Activated CD4-positive, alpha-beta memory T cell treated with anti-CD3 and anti-CD28 coated beads, Interleukin-2, amount 10 ng/mL, durations not matched to agents 7 days and 5 days (primary cell): ENCODE measurements at regions not wholly inside any gene's neighbourhood (a gene's known extent, or its start where the extent isn't known, plus 50 kb on each side); places are given as distances from the start of the nearest gene placed in this dataset.
"Not testable (repeated sequence)": the region's sequence is repeated elsewhere in the genome, so short reads cannot be mapped to it uniquely, and the experiment has no call there.

Experiments
- CTCF ChIA-PET: fragments of 350-600 bp; sonication (Branson Sonifier 250); formaldehyde crosslinking; loops from one replicate; lab custom pipeline; 2021; ENCODE audit warnings: antibody characterized with exemption, inconsistent platforms; lab: Charles Lee
- POLR2A ChIA-PET: fragments of 350-600 bp; sonication (Branson Sonifier 250); formaldehyde crosslinking; loops from one replicate; lab custom pipeline; 2021; ENCODE audit warnings: antibody characterized with exemption; lab: Charles Lee
- DNase-seq: peaks from one replicate; pipeline ENCODE4 v3.0.0-alpha.2; 2020
- H3K27ac Mint-ChIP-seq: one replicate; pipeline ENCODE4 v1.8.0; 2021; ENCODE audit warnings: mild to moderate bottlenecking, mixed read lengths
- H3K27me3 Mint-ChIP-seq: one replicate; pipeline ENCODE4 v1.8.0; 2021; ENCODE audit warnings: mixed read lengths
- H3K36me3 Mint-ChIP-seq: one replicate; pipeline ENCODE4 v1.8.0; 2021; ENCODE audit warnings: low read depth, mixed read lengths
- H3K4me1 Mint-ChIP-seq: one replicate; pipeline ENCODE4 v1.8.0; 2021; ENCODE audit warnings: mixed read lengths
- H3K4me3 Mint-ChIP-seq: one replicate; pipeline ENCODE4 v1.8.0; 2021; ENCODE audit warnings: mild to moderate bottlenecking, mixed read lengths
- H3K9me3 Mint-ChIP-seq: one replicate; pipeline ENCODE4 v1.8.0; 2021; ENCODE audit warnings: mixed read lengths

GRCh38 chrX:1062351-1062750, 150.1 kb downstream of the CRLF2 start:
- Mint-ChIP-seq H3K4me3 (no peak overlapping the region), H3K9me3 (peaks cover 20% of the 10 kb centered on the region), H3K27me3 (no peaks in the 10 kb centered on the region), H3K27ac (no peak overlapping the region), H3K36me3 (no peaks in the 10 kb centered on the region), H3K4me1 (no peaks in the 10 kb centered on the region)
- CTCF ChIA-PET: no interaction called here
- no peak for DNase-seq
- POLR2A ChIA-PET: no interaction called here

DNA sequence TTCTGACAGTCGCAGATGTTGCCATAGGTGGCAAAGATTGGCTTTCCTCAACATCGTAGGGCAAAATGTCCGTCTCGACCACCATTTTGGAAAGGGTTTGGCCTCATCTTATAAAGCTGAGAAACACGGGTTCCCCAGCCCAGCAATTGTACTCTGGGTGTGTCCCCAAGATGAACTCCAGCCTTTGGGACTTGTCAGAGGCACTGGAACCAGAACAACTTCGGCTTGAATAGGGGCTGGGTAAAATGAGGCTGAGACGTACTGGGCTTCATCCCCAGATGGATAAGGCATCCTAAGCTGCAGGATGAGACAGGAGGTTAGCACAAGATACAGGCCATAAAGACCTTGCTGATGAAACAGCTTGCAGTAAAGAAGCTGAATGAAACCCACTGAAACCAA, 151.9 kb downstream of the CRLF2 start:
- Mint-ChIP-seq H3K27ac (no peak overlapping the region), H3K27me3 (no peaks in the 10 kb centered on the region), H3K36me3 (no peaks in the 10 kb centered on the region), H3K4me3 (no peak overlapping the region), H3K9me3 (peaks cover 22% of the 10 kb centered on the region), H3K4me1 (no peaks in the 10 kb centered on the region)
- CTCF ChIA-PET: no interaction called here
- no peak for DNase-seq
- POLR2A ChIA-PET: no interaction called here

- CTCF ChIA-PET: no interaction called here
- H3K36me3 Mint-ChIP-seq: peaks cover under 1% of the 10 kb centered on the region
- H3K9me3 Mint-ChIP-seq: peaks cover 25% of the 10 kb centered on the region
Observed at GRCh38 chrX:1059576-1060561, 152.6 kb downstream of the CRLF2 start.

GRCh38 chrX:1053600-1053999, 158.8 kb downstream of the CRLF2 start:
- H3K9me3 Mint-ChIP-seq: peaks cover 45% of the 10 kb centered on the region
- H3K4me3 Mint-ChIP-seq, CTCF ChIA-PET, H3K36me3 Mint-ChIP-seq, H3K4me1 Mint-ChIP-seq, POLR2A ChIA-PET, DNase-seq, H3K27ac Mint-ChIP-seq, H3K27me3 Mint-ChIP-seq: not testable (repeated sequence)

More at GRCh38 chrX:1059576-1060561, 152.6 kb downstream of the CRLF2 start:
- Mint-ChIP-seq H3K27ac (no peak overlapping the region), H3K4me1 (no peaks in the 10 kb centered on the region), H3K27me3 (no peaks in the 10 kb centered on the region), H3K4me3 (no peak overlapping the region)
- no peak for DNase-seq
- POLR2A ChIA-PET: no interaction called here

GRCh38 chrX:1053072-1053471, 159.4 kb downstream of the CRLF2 start:
- no peak for DNase-seq
- no peaks in the 10 kb centered on the region for H3K27me3 Mint-ChIP-seq
- peaks cover 45% of the 10 kb centered on the region for H3K9me3 Mint-ChIP-seq
- ChIA-PET POLR2A (no interaction called here), CTCF (no interaction called here)
- peaks cover 3% of the 10 kb centered on the region for H3K36me3 Mint-ChIP-seq
- no peak overlapping the region for H3K4me3 Mint-ChIP-seq
- H3K27ac Mint-ChIP-seq: no peak overlapping the region
- no peaks in the 10 kb centered on the region for H3K4me1 Mint-ChIP-seq

DNA sequence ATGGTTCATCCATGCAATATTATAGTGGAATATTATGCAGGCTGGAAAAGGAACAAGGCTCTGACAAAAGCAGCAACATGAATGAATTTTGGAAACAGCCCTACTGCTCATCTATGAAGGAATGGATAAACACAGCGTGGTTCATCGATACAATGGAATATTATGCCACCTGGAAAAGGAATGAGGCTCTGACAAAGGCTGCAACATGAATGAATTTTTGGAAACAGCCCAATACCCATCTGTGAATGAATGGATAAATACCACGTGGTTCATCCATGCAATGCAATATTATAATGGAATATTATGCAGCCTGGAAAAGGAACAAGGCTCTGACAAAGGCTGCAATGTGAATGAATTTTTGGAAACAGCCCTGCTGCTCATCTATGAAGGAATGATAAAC, 160.4 kb downstream of the CRLF2 start:
- CTCF ChIA-PET: no interaction called here
- Mint-ChIP-seq H3K36me3 (peaks cover 3% of the 10 kb centered on the region), H3K27me3 (no peaks in the 10 kb centered on the region), H3K27ac (no peak overlapping the region), H3K9me3 (peaks cover 47% of the 10 kb centered on the region), H3K4me1 (no peaks in the 10 kb centered on the region), H3K4me3 (no peak overlapping the region)
- POLR2A ChIA-PET: no interaction called here
- DNase-seq: no peak

DNA sequence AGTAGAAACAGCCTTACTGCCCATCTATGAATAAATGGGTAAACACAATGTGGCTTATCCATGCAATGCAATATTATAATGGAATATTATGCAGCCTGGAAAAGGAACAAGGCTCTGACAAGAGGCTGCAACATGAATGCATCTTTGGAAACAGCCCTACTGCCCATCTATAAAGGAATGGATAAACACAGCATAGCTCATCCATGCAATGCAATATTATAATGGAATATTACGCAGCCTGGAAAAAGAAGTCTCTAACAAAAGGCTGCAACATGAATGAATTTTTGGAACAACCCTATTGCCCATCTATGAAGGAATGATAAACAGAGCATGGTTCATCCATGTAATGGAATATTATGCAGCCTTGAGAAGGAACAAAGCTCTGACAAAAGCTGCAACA, 161.0 kb downstream of the CRLF2 start:
- ChIA-PET CTCF (no interaction called here), POLR2A (no interaction called here)
- no peaks in the 10 kb centered on the region for H3K4me1 Mint-ChIP-seq
- H3K9me3 Mint-ChIP-seq: peaks cover 46% of the 10 kb centered on the region
- H3K36me3 Mint-ChIP-seq: peaks cover 3% of the 10 kb centered on the region
- DNase-seq: no peak
- no peak overlapping the region for H3K4me3 Mint-ChIP-seq
- H3K27ac Mint-ChIP-seq: no peak overlapping the region
- H3K27me3 Mint-ChIP-seq: no peaks in the 10 kb centered on the region

DNA sequence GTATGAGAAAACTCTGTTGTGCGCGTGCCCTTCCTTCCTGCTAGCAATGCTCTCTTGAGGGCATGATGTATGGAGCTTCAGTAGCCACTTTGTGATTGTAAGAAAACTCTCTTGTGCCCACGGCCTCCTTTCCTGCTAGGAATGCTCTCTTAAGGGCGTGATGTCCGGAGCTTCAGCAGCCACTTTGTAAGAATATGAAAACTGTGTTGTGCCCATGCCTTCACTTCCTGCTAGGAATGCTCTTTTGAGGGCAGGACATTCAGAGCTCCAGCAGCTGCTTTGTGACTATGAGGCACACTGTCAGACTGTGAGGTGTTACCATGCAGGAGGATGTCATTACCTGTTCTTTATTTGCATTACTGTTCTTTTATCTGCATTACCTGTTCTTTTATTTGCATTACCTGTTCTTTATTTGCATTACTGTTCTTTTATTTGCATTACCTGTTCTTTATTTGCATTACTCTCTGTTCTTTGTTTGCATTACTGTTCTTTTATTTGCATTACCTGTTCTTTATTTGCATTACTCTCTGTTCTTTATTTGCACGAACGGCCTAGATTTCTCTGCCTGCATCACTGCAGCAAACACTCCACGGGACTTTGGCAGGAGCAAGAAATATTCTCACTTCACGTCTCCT, 166.7 kb downstream of the CRLF2 start:
- CTCF ChIA-PET: no interaction called here

GRCh38 chrX:1041091-1041490, 171.4 kb downstream of the CRLF2 start:
- no peaks in the 10 kb centered on the region for H3K4me1 Mint-ChIP-seq
- CTCF ChIA-PET: no interaction called here
- no peaks in the 10 kb centered on the region for H3K27me3 Mint-ChIP-seq
- peaks cover 20% of the 10 kb centered on the region for H3K9me3 Mint-ChIP-seq
- no peak overlapping the region for H3K4me3 Mint-ChIP-seq
- POLR2A ChIA-PET: no interaction called here
- no peak for DNase-seq
- H3K36me3 Mint-ChIP-seq: no peaks in the 10 kb centered on the region
- H3K27ac Mint-ChIP-seq: no peak overlapping the region

More for the DNA sequence above, 166.7 kb downstream of the CRLF2 start:
- Mint-ChIP-seq H3K9me3 (peaks cover 21% of the 10 kb centered on the region), H3K27me3 (no peaks in the 10 kb centered on the region), H3K27ac (no peak overlapping the region), H3K4me1 (no peaks in the 10 kb centered on the region), H3K4me3 (no peak overlapping the region), H3K36me3 (no peaks in the 10 kb centered on the region)
- POLR2A ChIA-PET: no interaction called here
- no peak for DNase-seq

- H3K36me3 Mint-ChIP-seq: not testable (repeated sequence)
Observed at GRCh38 chrX:1035931-1036330, 176.5 kb downstream of the CRLF2 start.

DNA sequence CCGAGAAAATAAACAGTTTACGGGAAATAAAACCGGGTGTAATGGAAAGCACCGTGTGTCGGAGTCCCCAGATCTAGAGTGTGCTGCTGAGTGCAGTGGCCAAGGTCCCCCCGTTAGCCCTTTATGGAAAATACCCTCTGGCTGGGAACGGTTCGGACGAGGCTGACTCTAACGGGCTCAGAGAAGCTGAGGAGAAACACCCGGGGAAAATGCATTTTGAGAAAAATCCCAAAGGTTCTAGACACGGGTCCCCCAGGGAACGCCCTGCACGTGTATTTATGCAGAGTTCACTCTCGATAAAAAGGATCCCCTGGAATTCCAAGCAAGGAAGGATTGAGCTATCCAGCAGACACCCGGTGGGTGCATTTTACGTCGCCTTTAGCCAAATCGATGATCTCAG, 177.2 kb downstream of the CRLF2 start:
- DNase-seq: no peak
- Mint-ChIP-seq H3K4me3 (no peak overlapping the region), H3K36me3 (no peaks in the 10 kb centered on the region), H3K4me1 (no peaks in the 10 kb centered on the region), H3K27ac (no peak overlapping the region), H3K27me3 (no peaks in the 10 kb centered on the region), H3K9me3 (peaks cover 17% of the 10 kb centered on the region)
- CTCF ChIA-PET: no interaction called here
- POLR2A ChIA-PET: no interaction called here

More at GRCh38 chrX:1035931-1036330, 176.5 kb downstream of the CRLF2 start:
- peaks cover 18% of the 10 kb centered on the region for H3K9me3 Mint-ChIP-seq
- DNase-seq, CTCF ChIA-PET, POLR2A ChIA-PET, H3K4me3 Mint-ChIP-seq, H3K27me3 Mint-ChIP-seq, H3K27ac Mint-ChIP-seq, H3K4me1 Mint-ChIP-seq: not testable (repeated sequence)

DNA sequence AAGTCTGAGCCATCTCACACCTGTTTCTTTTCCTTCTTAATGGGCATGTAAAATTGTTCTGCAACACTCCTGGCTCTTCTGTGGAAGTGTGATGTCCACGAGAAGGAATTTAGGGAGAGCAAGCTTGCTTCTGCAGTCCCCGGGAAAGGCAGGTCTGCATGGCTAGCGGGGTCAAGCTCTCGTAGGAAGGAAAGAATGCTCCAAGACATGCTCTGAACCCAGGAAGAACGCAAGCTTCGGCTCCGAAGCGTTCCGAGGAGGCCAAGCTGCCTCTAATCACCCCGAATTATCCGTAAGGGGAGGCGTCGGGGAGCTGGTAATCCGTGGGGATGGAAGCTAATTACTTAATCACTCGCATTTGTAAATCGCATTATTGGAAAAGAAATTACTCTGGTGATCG, 177.7 kb downstream of the CRLF2 start:
- H3K4me3 Mint-ChIP-seq: no peak overlapping the region
- no peak overlapping the region for H3K27ac Mint-ChIP-seq
- peaks cover 12% of the 10 kb centered on the region for H3K9me3 Mint-ChIP-seq
- no peak for DNase-seq
- ChIA-PET POLR2A (no interaction called here), CTCF (no interaction called here)
- H3K4me1 Mint-ChIP-seq: no peaks in the 10 kb centered on the region
- no peaks in the 10 kb centered on the region for H3K36me3 Mint-ChIP-seq
- no peaks in the 10 kb centered on the region for H3K27me3 Mint-ChIP-seq

DNA sequence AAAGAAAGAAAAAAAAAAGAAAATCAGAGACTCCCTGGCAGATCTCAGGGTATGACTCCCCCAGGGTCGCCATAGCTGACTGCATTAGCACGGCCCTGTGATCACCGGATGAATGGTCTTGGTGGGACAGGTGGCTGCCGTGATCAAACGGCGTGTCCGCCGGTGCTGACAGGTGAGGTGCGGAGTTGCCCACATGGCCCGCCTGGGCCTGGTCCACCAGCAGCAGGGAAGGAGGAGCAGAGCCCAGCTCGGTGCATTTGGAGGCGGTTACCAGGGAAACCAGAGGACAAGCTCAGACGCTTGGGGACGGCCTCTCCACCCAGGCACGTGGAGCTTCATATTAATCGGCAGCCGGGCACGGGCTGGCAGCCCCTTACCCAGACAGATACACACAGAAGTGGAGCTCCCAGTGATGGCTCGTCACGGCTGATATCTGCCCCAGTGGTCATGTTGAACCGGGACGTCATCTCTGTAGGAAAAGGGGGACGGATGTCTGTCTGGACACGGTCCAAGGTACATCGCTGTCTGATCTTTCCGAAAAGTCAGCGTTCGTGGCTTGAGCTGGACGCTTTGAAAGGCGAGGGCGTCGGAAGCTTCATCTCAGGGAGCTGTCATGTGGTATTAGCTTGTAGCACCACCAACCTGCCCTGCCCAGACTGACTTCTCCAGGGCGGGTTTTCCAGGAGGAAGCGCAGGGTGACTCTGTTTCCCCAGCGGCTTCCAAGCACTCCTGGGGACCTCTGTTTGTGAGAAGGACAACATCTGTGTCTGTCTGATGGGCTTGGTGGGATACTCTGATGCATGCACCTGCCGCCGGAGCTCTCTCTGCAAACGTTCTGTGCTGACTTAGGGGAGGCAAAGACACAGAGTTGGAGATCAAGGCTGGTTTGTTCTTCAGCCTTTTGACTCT, 180.7 kb downstream of the CRLF2 start:
- CTCF ChIA-PET: no interaction called here
- peaks cover 16% of the 10 kb centered on the region for H3K9me3 Mint-ChIP-seq
- H3K27ac Mint-ChIP-seq: no peak overlapping the region
- H3K4me3 Mint-ChIP-seq: no peak overlapping the region
- peaks cover 11% of the 10 kb centered on the region for H3K4me1 Mint-ChIP-seq
- peaks cover 3% of the 10 kb centered on the region for H3K27me3 Mint-ChIP-seq
- no peak for DNase-seq
- POLR2A ChIA-PET: no interaction called here
- H3K36me3 Mint-ChIP-seq: no peaks in the 10 kb centered on the region
